ENCODE measurements at regions not wholly inside any gene's neighbourhood (a gene's known extent, or its start where the extent isn't known, plus 50 kb on each side); places are given as distances from the start of the nearest gene placed in this dataset.

- in situ Hi-C loops (cut with MboI): no loop called here
- H3K27me3 ChIP-seq (replicated peaks; ENCODE audit: insufficient read depth): no peaks in the 10 kb centered on the region
These were observed 1137.4 kb downstream of the TBC1D22A start for GRCh38 chr22:47899894-47900293.

GRCh38 chr22:47898946-47899345 is 1136.5 kb downstream of the TBC1D22A start:
- in situ Hi-C loops (cut with MboI): no loop called here
- no peaks in the 10 kb centered on the region for H4K20me1 ChIP-seq (ENCODE audit: insufficient read depth)
- 21 to 24% methylated on average over 3 of the region's 3 CpGs for WGBS, 2 experiments (ENCODE audit: low coverage in 1 of 2, low lambda C conversion rate in 2 of 2, missing lambda C conversion rate in 2 of 2)

More at GRCh38 chr22:47899894-47900293, 1137.4 kb downstream of the TBC1D22A start:
- no peak for DNase-seq
- H3K36me3 ChIP-seq (ENCODE audit: low read depth): no peaks in the 10 kb centered on the region
- H3K4me3 ChIP-seq: no peak overlapping the region
- H3K9me3 ChIP-seq (ENCODE audit: low read depth): no peaks in the 10 kb centered on the region
- no peaks in the 10 kb centered on the region for H4K20me1 ChIP-seq (ENCODE audit: insufficient read depth)
- H3K9ac ChIP-seq: no peak overlapping the region
- no peaks in the 10 kb centered on the region for H3K4me1 ChIP-seq (ENCODE audit: insufficient read depth)
- TF ChIP-seq EZH2 (IDR thresholded peaks at IDR 0.05; ENCODE audit: insufficient read depth, poor library complexity, severe bottlenecking): no peak
- no peak for TF ChIP-seq EZH2phosphoT487 (IDR thresholded peaks at IDR 0.05; ENCODE audit: insufficient read depth, low read depth)
- no peak overlapping the region for H3K4me2 ChIP-seq (ENCODE audit: unreplicated experiment)
- no peaks in the 10 kb centered on the region for H3F3A ChIP-seq (ENCODE audit: insufficient read depth)
- no peaks in the 10 kb centered on the region for H3K9me2 ChIP-seq (ENCODE audit: insufficient read depth)
- no peak overlapping the region for H2AFZ ChIP-seq
- H3K27ac ChIP-seq: no peak overlapping the region
- 36% methylated on average over 8 of the region's 8 CpGs for WGBS, 2 experiments (ENCODE audit: low coverage in 1 of 2, low lambda C conversion rate in 2 of 2, missing lambda C conversion rate in 2 of 2)
- no peaks in the 10 kb centered on the region for H3K79me2 ChIP-seq (ENCODE audit: insufficient read depth)

DNA sequence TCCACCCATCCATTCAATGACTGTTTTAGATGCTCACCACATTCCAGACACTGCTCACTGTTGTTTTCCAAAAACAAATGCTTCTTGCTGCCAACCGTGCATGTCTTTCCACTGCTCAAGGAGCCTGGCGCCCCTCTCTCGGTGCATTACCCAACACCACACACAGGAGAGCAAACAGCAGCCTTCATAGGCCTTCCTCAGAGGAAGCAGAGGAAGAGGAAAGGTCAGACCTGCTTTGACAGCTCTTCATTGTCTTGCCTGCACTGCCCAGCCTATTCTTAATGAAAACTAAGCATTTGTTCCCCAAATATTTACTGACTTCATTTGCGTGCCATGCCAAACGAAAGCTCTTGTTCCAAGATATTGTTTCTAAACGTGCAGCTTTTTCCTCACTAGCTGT is 1129.2 kb downstream of the TBC1D22A start:
- H3K9me2 ChIP-seq (ENCODE audit: insufficient read depth): no peaks in the 10 kb centered on the region
- H3F3A ChIP-seq (ENCODE audit: insufficient read depth): no peaks in the 10 kb centered on the region
- no peaks in the 10 kb centered on the region for H3K79me2 ChIP-seq (ENCODE audit: insufficient read depth)
- H3K4me1 ChIP-seq (ENCODE audit: insufficient read depth): no peaks in the 10 kb centered on the region
- TF ChIP-seq EZH2 (IDR thresholded peaks at IDR 0.05; ENCODE audit: insufficient read depth, poor library complexity, severe bottlenecking) (no peak), EZH2phosphoT487 (IDR thresholded peaks at IDR 0.05; ENCODE audit: insufficient read depth, low read depth) (no peak)
- no peak overlapping the region for H2AFZ ChIP-seq
- no peaks in the 10 kb centered on the region for H4K20me1 ChIP-seq (ENCODE audit: insufficient read depth)
- no peak overlapping the region for H3K27ac ChIP-seq
- no peaks in the 10 kb centered on the region for H3K9me3 ChIP-seq (ENCODE audit: low read depth)
- no peak overlapping the region for H3K4me3 ChIP-seq
- no peak for DNase-seq
- WGBS, 2 experiments (ENCODE audit: low coverage in 1 of 2, low lambda C conversion rate in 2 of 2, missing lambda C conversion rate in 2 of 2): 30 to 37% methylated on average over 6 of the region's 6 CpGs
- H3K9ac ChIP-seq: no peak overlapping the region
- in situ Hi-C loops (cut with MboI): no loop called here
- no peaks in the 10 kb centered on the region for H3K36me3 ChIP-seq (ENCODE audit: low read depth)
- no peak overlapping the region for H3K4me2 ChIP-seq (ENCODE audit: unreplicated experiment)
- H3K27me3 ChIP-seq (replicated peaks; ENCODE audit: insufficient read depth): no peaks in the 10 kb centered on the region

More at GRCh38 chr22:47898946-47899345, 1136.5 kb downstream of the TBC1D22A start:
- Histone ChIP-seq H3K27ac (no peak overlapping the region), H3K4me2 (ENCODE audit: unreplicated experiment) (no peak overlapping the region), H3K79me2 (ENCODE audit: insufficient read depth) (no peaks in the 10 kb centered on the region), H3K9me2 (ENCODE audit: insufficient read depth) (no peaks in the 10 kb centered on the region), H2AFZ (no peak overlapping the region), H3K9me3 (ENCODE audit: low read depth) (no peaks in the 10 kb centered on the region), H3F3A (ENCODE audit: insufficient read depth) (no peaks in the 10 kb centered on the region), H3K4me3 (no peak overlapping the region), H3K36me3 (ENCODE audit: low read depth) (no peaks in the 10 kb centered on the region), H3K27me3 (replicated peaks; ENCODE audit: insufficient read depth) (no peaks in the 10 kb centered on the region), H3K9ac (no peak overlapping the region), H3K4me1 (ENCODE audit: insufficient read depth) (no peaks in the 10 kb centered on the region)
- TF ChIP-seq EZH2phosphoT487 (IDR thresholded peaks at IDR 0.05; ENCODE audit: insufficient read depth, low read depth) (no peak), EZH2 (IDR thresholded peaks at IDR 0.05; ENCODE audit: insufficient read depth, poor library complexity, severe bottlenecking) (no peak)
- DNase-seq: no peak

- no peak for DNase-seq
These were observed 1126.4 kb downstream of the TBC1D22A start for GRCh38 chr22:47888817-47889216.

DNA sequence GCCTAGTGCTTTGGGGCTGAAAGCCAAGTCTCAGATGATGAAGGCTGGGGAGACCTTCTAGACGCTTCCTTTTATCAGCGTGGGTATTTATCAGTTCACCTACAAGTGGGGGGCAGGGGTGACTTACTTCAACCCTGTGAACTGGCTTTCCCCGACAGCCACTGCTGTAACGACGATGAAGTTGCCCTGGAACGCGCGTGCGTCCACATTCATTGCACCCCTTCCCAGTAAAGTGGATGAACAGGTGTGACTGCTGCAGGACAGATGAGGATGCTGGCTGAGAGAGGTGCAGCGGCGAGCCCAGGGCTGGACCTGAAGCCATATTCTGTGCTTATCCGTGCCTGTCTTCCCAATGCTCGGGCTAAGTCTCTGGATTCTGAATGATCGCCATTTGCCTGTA is 1122.3 kb downstream of the TBC1D22A start:
- in situ Hi-C loops (cut with MboI): no loop called here
- DNase-seq: no peak
- H2AFZ ChIP-seq: no peak overlapping the region
- no peaks in the 10 kb centered on the region for H3K9me3 ChIP-seq (ENCODE audit: low read depth)
- 69 to 73% methylated on average over 14 of the region's 14 CpGs for WGBS, 2 experiments (ENCODE audit: low coverage in 1 of 2, low lambda C conversion rate in 2 of 2, missing lambda C conversion rate in 2 of 2)
- H3K79me2 ChIP-seq (ENCODE audit: insufficient read depth): no peaks in the 10 kb centered on the region
- no peak overlapping the region for H3K9ac ChIP-seq
- H3K27me3 ChIP-seq (replicated peaks; ENCODE audit: insufficient read depth): no peaks in the 10 kb centered on the region
- H3K9me2 ChIP-seq (ENCODE audit: insufficient read depth): no peaks in the 10 kb centered on the region
- H4K20me1 ChIP-seq (ENCODE audit: insufficient read depth): no peaks in the 10 kb centered on the region
- H3K36me3 ChIP-seq (ENCODE audit: low read depth): no peaks in the 10 kb centered on the region
- no peak overlapping the region for H3K4me3 ChIP-seq
- no peak overlapping the region for H3K27ac ChIP-seq
- no peak for TF ChIP-seq EZH2 (IDR thresholded peaks at IDR 0.05; ENCODE audit: insufficient read depth, poor library complexity, severe bottlenecking)
- no peak for TF ChIP-seq EZH2phosphoT487 (IDR thresholded peaks at IDR 0.05; ENCODE audit: insufficient read depth, low read depth)
- H3K4me2 ChIP-seq (ENCODE audit: unreplicated experiment): no peak overlapping the region
- H3F3A ChIP-seq (ENCODE audit: insufficient read depth): no peaks in the 10 kb centered on the region
- no peaks in the 10 kb centered on the region for H3K4me1 ChIP-seq (ENCODE audit: insufficient read depth)

More at GRCh38 chr22:47888817-47889216, 1126.4 kb downstream of the TBC1D22A start:
- no peaks in the 10 kb centered on the region for H3K27me3 ChIP-seq (replicated peaks; ENCODE audit: insufficient read depth)
- H3K9ac ChIP-seq: no peak overlapping the region
- H3F3A ChIP-seq (ENCODE audit: insufficient read depth): no peaks in the 10 kb centered on the region
- no peak overlapping the region for H3K4me3 ChIP-seq
- H3K9me3 ChIP-seq (ENCODE audit: low read depth): no peaks in the 10 kb centered on the region
- no peak overlapping the region for H3K27ac ChIP-seq
- no peaks in the 10 kb centered on the region for H3K36me3 ChIP-seq (ENCODE audit: low read depth)
- 64 to 66% methylated on average over 9 of the region's 9 CpGs for WGBS, 2 experiments (ENCODE audit: low coverage in 1 of 2, low lambda C conversion rate in 2 of 2, missing lambda C conversion rate in 2 of 2)
- no peak overlapping the region for H3K4me2 ChIP-seq (ENCODE audit: unreplicated experiment)
- no peak overlapping the region for H2AFZ ChIP-seq
- TF ChIP-seq EZH2phosphoT487 (IDR thresholded peaks at IDR 0.05; ENCODE audit: insufficient read depth, low read depth) (no peak), EZH2 (IDR thresholded peaks at IDR 0.05; ENCODE audit: insufficient read depth, poor library complexity, severe bottlenecking) (no peak)
- H4K20me1 ChIP-seq (ENCODE audit: insufficient read depth): no peaks in the 10 kb centered on the region
- in situ Hi-C loops (cut with MboI): no loop called here
- no peaks in the 10 kb centered on the region for H3K4me1 ChIP-seq (ENCODE audit: insufficient read depth)
- no peaks in the 10 kb centered on the region for H3K79me2 ChIP-seq (ENCODE audit: insufficient read depth)
- H3K9me2 ChIP-seq (ENCODE audit: insufficient read depth): no peaks in the 10 kb centered on the region
